ENCODE measurements at regions not wholly inside any gene's neighbourhood (a gene's known extent, or its start where the extent isn't known, plus 50 kb on each side); places are given as distances from the start of the nearest gene placed in this dataset.

- TF ChIP-seq CTCF (IDR thresholded peaks at IDR 0.05; ENCODE audit: insufficient read depth, low read length) (no peak), POLR2AphosphoS5 (IDR thresholded peaks at IDR 0.05; ENCODE audit: low read depth) (no peak), REST (IDR thresholded peaks at IDR 0.05; ENCODE audit: insufficient replicate concordance, low read depth) (no peak), SPI1 (IDR thresholded peaks at IDR 0.05; ENCODE audit: borderline replicate concordance, low read depth) (no peak), GABPA (IDR thresholded peaks at IDR 0.05; ENCODE audit: low read depth) (no peak)
Measured at GRCh38 chr13:102517959-102518358, 78.8 kb upstream of the TPP2 start.

All from HL-60 (cell line).